Astrocyte of the cerebellum (primary cell): ENCODE measurements at regions not wholly inside any gene's neighbourhood (a gene's known extent, or its start where the extent isn't known, plus 50 kb on each side); places are given as distances from the start of the nearest gene placed in this dataset.

Experiments used
- DNase-seq: peaks from one replicate; pipeline ENCODE4 v3.0.0-alpha.2; 2011; ENCODE audit warnings: low read depth
- H3K4me3 ChIP-seq: 2 replicates; pipeline ENCODE4 v1.5.1; 2011; ENCODE audit warnings: mild to moderate bottlenecking, low read depth, low read length, moderate library complexity
- CTCF ChIP-seq: IDR thresholded peaks from 2 replicates; pipeline ENCODE4 v1.5.1; 2012; ENCODE audit warnings: low read length, low read depth, moderate library complexity, mild to moderate bottlenecking; ENCODE audit errors: missing control alignments
- in situ Hi-C: cut with HindIII; loops from 2 replicates; pipeline ENCODE4 v1.10.0; 2017; ENCODE audit warnings: low sequenced_read_pairs

- in situ Hi-C loops, result no loop called here
- no peak overlapping the region for H3K4me3 ChIP-seq
Measured at GRCh38 chr5:63563008-63563917, 399.0 kb downstream of the HTR1A start.

GRCh38 chr5:63555874-63556273, 406.4 kb downstream of the HTR1A start:
- no peak for DNase-seq
- in situ Hi-C loops, result no loop called here
- TF ChIP-seq CTCF, result no peak
- H3K4me3 ChIP-seq, result no peak overlapping the region

More at GRCh38 chr5:63563008-63563917, 399.0 kb downstream of the HTR1A start:
- TF ChIP-seq CTCF, result no peak
- no peak for DNase-seq

- DNase-seq, result no peak
- TF ChIP-seq CTCF, result no peak
- H3K4me3 ChIP-seq, result no peak overlapping the region
- in situ Hi-C loops, result no loop called here
Measured at GRCh38 chr5:63554191-63554590, 408.1 kb downstream of the HTR1A start.

GRCh38 chr5:63553073-63553472, 409.2 kb downstream of the HTR1A start:
- no peak overlapping the region for H3K4me3 ChIP-seq
- no peak for TF ChIP-seq CTCF
- in situ Hi-C loops, result no loop called here
- DNase-seq, result no peak

- no peak overlapping the region for H3K4me3 ChIP-seq
- DNase-seq, result no peak
Measured at GRCh38 chr5:63535840-63536602, 426.2 kb downstream of the HTR1A start.

More at GRCh38 chr5:63535840-63536602, 426.2 kb downstream of the HTR1A start:
- TF ChIP-seq CTCF, result no peak
- in situ Hi-C loops, result no loop called here
